Neural cell (in vitro differentiated cells): ENCODE measurements at regions not wholly inside any gene's neighbourhood (a gene's known extent, or its start where the extent isn't known, plus 50 kb on each side); places are given as distances from the start of the nearest gene placed in this dataset.

ENCODE experiments used
- CTCF ChIP-seq: fragments of 450-650 bp; IDR thresholded peaks from 2 replicates; pipeline ENCODE4 v1.5.1; 2014; ENCODE audit warnings: antibody characterized with exemption, mild to moderate bottlenecking, moderate library complexity; ENCODE audit not compliant: poor library complexity, severe bottlenecking
- EP300 ChIP-seq: fragments of 450-650 bp; conservative IDR thresholded peaks from 2 replicates; pipeline ENCODE4 v1.6.1; 2014; ENCODE audit warnings: antibody characterized with exemption, mild to moderate bottlenecking, moderate library complexity; ENCODE audit not compliant: poor library complexity, severe bottlenecking
- EZH2 ChIP-seq: fragments of 200-600, 300-800 bp; shearing (Covaris generic), sonication (generic); IDR thresholded peaks from 2 replicates; pipeline ENCODE4 v1.6.1; 2014; ENCODE audit warnings: antibody characterized with exemption, low read length, borderline replicate concordance, mild to moderate bottlenecking; ENCODE audit not compliant: insufficient read depth, poor library complexity, severe bottlenecking
- MXI1 ChIP-seq: fragments of 450-650 bp; conservative IDR thresholded peaks from 2 replicates; pipeline ENCODE4 v1.6.1; 2014; ENCODE audit warnings: antibody characterized with exemption, mild to moderate bottlenecking; ENCODE audit not compliant: poor library complexity, severe bottlenecking
- POLR2AphosphoS5 ChIP-seq: IDR thresholded peaks from 2 replicates; pipeline ENCODE4 v1.6.1; 2012
- RAD21 ChIP-seq: fragments of 450-650 bp; conservative IDR thresholded peaks from 2 replicates; pipeline ENCODE4 v1.6.1; 2014; ENCODE audit warnings: antibody characterized with exemption, mild to moderate bottlenecking, moderate library complexity
- REST ChIP-seq: IDR thresholded peaks from 2 replicates; pipeline ENCODE4 v1.6.1; 2012; ENCODE audit warnings: borderline replicate concordance
- SMC3 ChIP-seq: fragments of 450-650 bp; conservative IDR thresholded peaks from 2 replicates; pipeline ENCODE4 v1.6.1; 2014; ENCODE audit warnings: antibody characterized with exemption, mild to moderate bottlenecking, moderate library complexity; ENCODE audit not compliant: poor library complexity
- TAF1 ChIP-seq: IDR thresholded peaks from 2 replicates; pipeline ENCODE4 v1.6.1; 2012; ENCODE audit warnings: low read depth

GRCh38 chr3:18510947-18511346, 85.8 kb upstream of the SATB1 start:
- TF ChIP-seq EP300 (no peak), SMC3 (no peak), CTCF (no peak), POLR2AphosphoS5 (no peak), EZH2 (no peak), REST (no peak), MXI1 (no peak), RAD21 (no peak), TAF1 (no peak)
